Glutamatergic neuron (in vitro differentiated cells): ENCODE measurements at regions not wholly inside any gene's neighbourhood (a gene's known extent, or its start where the extent isn't known, plus 50 kb on each side); places are given as distances from the start of the nearest gene placed in this dataset.

Experiments
- DNase-seq: peaks from one replicate; pipeline ENCODE4 v3.0.0; 2022
- H3K27ac Mint-ChIP-seq: one replicate; pipeline ENCODE4 v1.8.0; 2020; ENCODE audit warnings: mild to moderate bottlenecking, mixed read lengths, inconsistent platforms; ENCODE audit not compliant: unreplicated experiment
- H3K27me3 Mint-ChIP-seq: one replicate; pipeline ENCODE4 v1.8.0; 2020; ENCODE audit warnings: mild to moderate bottlenecking, moderate library complexity, mixed read lengths, inconsistent platforms; ENCODE audit not compliant: unreplicated experiment
- H3K36me3 Mint-ChIP-seq: one replicate; pipeline ENCODE4 v1.8.0; 2020; ENCODE audit warnings: mild to moderate bottlenecking, mixed read lengths, inconsistent platforms; ENCODE audit not compliant: unreplicated experiment
- H3K4me1 Mint-ChIP-seq: one replicate; pipeline ENCODE4 v1.8.0; 2020; ENCODE audit warnings: mild to moderate bottlenecking, low read depth, mixed read lengths, inconsistent platforms; ENCODE audit not compliant: unreplicated experiment
- H3K4me3 Mint-ChIP-seq: one replicate; pipeline ENCODE4 v1.8.0; 2020; ENCODE audit warnings: mild to moderate bottlenecking, mixed read lengths, inconsistent platforms; ENCODE audit not compliant: unreplicated experiment
- H3K9me3 Mint-ChIP-seq: one replicate; pipeline ENCODE4 v1.8.0; 2020; ENCODE audit warnings: mild to moderate bottlenecking, moderate library complexity, mixed read lengths, inconsistent platforms; ENCODE audit not compliant: unreplicated experiment
- CTCF ChIP-seq: fragments of 200-600 bp; sonication (generic); IDR thresholded peaks from one replicate; pipeline ENCODE4 v1.5.0; 2021; ENCODE audit not compliant: partially characterized antibody, unreplicated experiment

GRCh38 chr12:126700096-126700495 lies 1566.9 kb upstream of the TMEM132C start:
- no peak for DNase-seq
- H3K27ac Mint-ChIP-seq: no peak overlapping the region
- no peaks in the 10 kb centered on the region for H3K4me1 Mint-ChIP-seq
- peaks cover 12% of the 10 kb centered on the region for H3K36me3 Mint-ChIP-seq
- H3K4me3 Mint-ChIP-seq: no peak overlapping the region
- no peaks in the 10 kb centered on the region for H3K27me3 Mint-ChIP-seq
- TF ChIP-seq CTCF: no peak
- peaks cover 2% of the 10 kb centered on the region for H3K9me3 Mint-ChIP-seq

- H3K36me3 Mint-ChIP-seq: peaks cover 4% of the 10 kb centered on the region
- H3K4me1 Mint-ChIP-seq: no peaks in the 10 kb centered on the region
- TF ChIP-seq CTCF: peak; percentile 41
- no peaks in the 10 kb centered on the region for H3K27me3 Mint-ChIP-seq
- no peak overlapping the region for H3K4me3 Mint-ChIP-seq
- peaks cover 4% of the 10 kb centered on the region for H3K9me3 Mint-ChIP-seq
- DNase-seq: no peak
- H3K27ac Mint-ChIP-seq: no peak overlapping the region
Observed at GRCh38 chr12:126704609-126705008, 1562.4 kb upstream of the TMEM132C start.

- Mint-ChIP-seq H3K9me3 (peaks cover 4% of the 10 kb centered on the region), H3K36me3 (peaks cover 4% of the 10 kb centered on the region), H3K27ac (no peak overlapping the region), H3K4me1 (no peaks in the 10 kb centered on the region), H3K27me3 (no peaks in the 10 kb centered on the region), H3K4me3 (no peak overlapping the region)
- DNase-seq: no peak
- TF ChIP-seq CTCF: no peak
Observed at GRCh38 chr12:126706300-126706699, 1560.7 kb upstream of the TMEM132C start.

GRCh38 chr12:126708492-126708896 lies 1558.5 kb upstream of the TMEM132C start:
- no peak overlapping the region for H3K4me3 Mint-ChIP-seq
- DNase-seq: no peak
- H3K36me3 Mint-ChIP-seq: no peaks in the 10 kb centered on the region
- H3K27me3 Mint-ChIP-seq: no peaks in the 10 kb centered on the region
- TF ChIP-seq CTCF: no peak
- peaks cover 1% of the 10 kb centered on the region for H3K9me3 Mint-ChIP-seq
- H3K4me1 Mint-ChIP-seq: no peaks in the 10 kb centered on the region
- H3K27ac Mint-ChIP-seq: no peak overlapping the region

- TF ChIP-seq CTCF: no peak
- DNase-seq: no peak
- no peaks in the 10 kb centered on the region for H3K4me1 Mint-ChIP-seq
- H3K27me3 Mint-ChIP-seq: peaks cover 1% of the 10 kb centered on the region
- no peaks in the 10 kb centered on the region for H3K36me3 Mint-ChIP-seq
- H3K4me3 Mint-ChIP-seq: no peak overlapping the region
- H3K9me3 Mint-ChIP-seq: peaks cover 6% of the 10 kb centered on the region
- H3K27ac Mint-ChIP-seq: no peak overlapping the region
Observed at GRCh38 chr12:126718365-126718764, 1548.6 kb upstream of the TMEM132C start.
